ENCODE measurements at regions not wholly inside any gene's neighbourhood (a gene's known extent, or its start where the extent isn't known, plus 50 kb on each side); places are given as distances from the start of the nearest gene placed in this dataset.
A peak's percentile ranks its signal among the peaks of the same experiment; 100 is the strongest.

GRCh38 chr5:44637916-44638869 lies 170.6 kb upstream of the MRPS30 start:
- POLR2A ChIA-PET (ENCODE audit: partially characterized antibody) = no interaction called here

More at GRCh38 chr5:44637916-44638869, 170.6 kb upstream of the MRPS30 start:
- Histone ChIP-seq H3K14ac (ENCODE audit: insufficient read length) (no peak overlapping the region), H4K8ac (ENCODE audit: extremely low read depth, insufficient read depth, low read length) (no peak overlapping the region), H2AK5ac (ENCODE audit: low read depth, low read length) (no peak overlapping the region), H3K4me3 (ENCODE audit: extremely low read depth in 1 of 4, insufficient read depth in 2 of 4, low read depth in 3 of 4, low read length in 4 of 4) (no peak overlapping the region), H2BK20ac (ENCODE audit: low read length) (no peak overlapping the region), H3K9me3 (ENCODE audit: insufficient read depth in 2 of 2, low read depth in 1 of 2, low read length in 1 of 2) (no peaks in the 10 kb centered on the region), H3K18ac (ENCODE audit: extremely low read depth, low read length) (no peak overlapping the region), H2AFZ (ENCODE audit: low read length) (0 out of 2 replicates have a peak overlapping the region, but pooled peaks have one; percentile 29), H3K56ac (replicated peaks; ENCODE audit: insufficient read length, low read depth, low read length) (no peak overlapping the region), H2BK120ac (replicated peaks; ENCODE audit: low read depth, low read length) (no peak overlapping the region), H3K4me1 (replicated peaks in 1 of 4; ENCODE audit: control insufficient read depth in 3 of 4, insufficient read depth in 4 of 4, low read length in 3 of 4) (no peaks in the 10 kb centered on the region), H3K79me1 (ENCODE audit: low read depth, low read length) (no peaks in the 10 kb centered on the region), H4K20me1 (replicated peaks in 1 of 2; ENCODE audit: control insufficient read depth in 1 of 2, insufficient read depth in 2 of 2, low read length in 2 of 2) (no peaks in the 10 kb centered on the region), H3K27ac (ENCODE audit: low read depth, low read length) (no peak overlapping the region), H3K79me2 (ENCODE audit: control insufficient read depth in 1 of 2, insufficient read depth in 2 of 2, low read length in 2 of 2) (no peaks in the 10 kb centered on the region), H3K4me2 (ENCODE audit: insufficient read depth in 1 of 2, low read depth in 2 of 2, low read length in 2 of 2) (no peak overlapping the region), H3K23me2 (ENCODE audit: low read depth, low read length) (no peaks in the 10 kb centered on the region), H3K9ac (replicated peaks in 1 of 4; ENCODE audit: extremely low read depth in 1 of 4, low read depth in 3 of 4, low read length in 3 of 4) (no peak overlapping the region), H4K5ac (ENCODE audit: insufficient read length, low read depth, low read length) (no peak overlapping the region), H3K36me3 (ENCODE audit: control insufficient read depth in 2 of 4, insufficient read depth in 4 of 4, low read length in 3 of 4) (no peaks in the 10 kb centered on the region), H2BK15ac (ENCODE audit: low read length) (no peak overlapping the region), H4K91ac (replicated peaks; ENCODE audit: insufficient read length, low read length) (no peak overlapping the region), H3K4ac (replicated peaks; ENCODE audit: insufficient read length, low read depth, low read length) (no peak overlapping the region), H2BK5ac (ENCODE audit: low read depth, low read length) (no peak overlapping the region), H3K27me3 (replicated peaks in 1 of 4; ENCODE audit: control insufficient read depth in 3 of 4, extremely low read depth in 1 of 4, insufficient read depth in 3 of 4, low read length in 3 of 4) (no peaks in the 10 kb centered on the region; a peak in 1 of 7 replicates), H2BK12ac (ENCODE audit: low read depth, low read length) (no peak overlapping the region), H3K23ac (ENCODE audit: insufficient read length) (no peak overlapping the region)
- CTCF ChIA-PET (ENCODE audit: partially characterized antibody) = interaction anchor here (0.6 to 1.7 kb wide), 7 partner anchors 9 to 797 kb away, joined by 3 to 7 read pairs (median 3); no protein-coding TSS in a partner anchor
- WGBS, 2 experiments (ENCODE audit: extremely low coverage in 1 of 2, insufficient coverage in 1 of 2, insufficient read length in 1 of 2, insufficient replicate concordance in 2 of 2, low coverage in 1 of 2, low lambda C conversion rate in 2 of 2, missing lambda C conversion rate in 1 of 2) = 79% methylated on average over 12 of the region's 12 CpGs; no CpG with 5 or more reads in 1 of the 2 experiments
- TF ChIP-seq RAD21 (IDR thresholded peaks at IDR 0.05 in 1 of 2, conservative IDR thresholded peaks at IDR 0.05 in 1 of 2; ENCODE audit: low read depth in 2 of 2, low read length in 2 of 2) = 0 out of 4 replicates have a peak, but pooled peaks of 1 of the 2 experiments have one; percentile 5
- no peak for TF ChIP-seq MAX (IDR thresholded peaks at IDR 0.05)
- no peak for TF ChIP-seq GTF2F1 (IDR thresholded peaks at IDR 0.05; ENCODE audit: borderline replicate concordance, low read depth, low read length)
- peak in 1 of 3 experiments; percentile 33; a peak in 1 of 4 replicates for TF ChIP-seq CTCF (IDR thresholded peaks at IDR 0.05; ENCODE audit: control extremely low read depth in 1 of 3, insufficient read depth in 1 of 3, low read depth in 1 of 3, low read length in 3 of 3)
- DNase-seq (ENCODE audit: low read depth in 1 of 2, low spot score in 2 of 2) = peak; percentile 21 to 43
- no peak for FAIRE-seq

All from H1 (cell line).